ENCODE measurements at regions not wholly inside any gene's neighbourhood (a gene's known extent, or its start where the extent isn't known, plus 50 kb on each side); places are given as distances from the start of the nearest gene placed in this dataset.

GRCh38 chr4:117771647-117772337 is 262.5 kb upstream of the NDST3 start:
- TF ChIP-seq MAX (IDR thresholded peaks at IDR 0.05): no peak
- TF ChIP-seq CEBPB (IDR thresholded peaks at IDR 0.05): no peak
- TF ChIP-seq EP300 (IDR thresholded peaks at IDR 0.05; ENCODE audit: borderline replicate concordance): no peak
- no peak for TF ChIP-seq YY1 (IDR thresholded peaks at IDR 0.05; ENCODE audit: low read depth)
- no peak for TF ChIP-seq TAF1 (IDR thresholded peaks at IDR 0.05; ENCODE audit: low read depth)
- no peak for TF ChIP-seq REST (IDR thresholded peaks at IDR 0.05; ENCODE audit: low read depth)
- no peak for TF ChIP-seq NFIC (IDR thresholded peaks at IDR 0.05)
- no peak for TF ChIP-seq TCF12 (IDR thresholded peaks at IDR 0.05; ENCODE audit: low read depth)
- no peak for TF ChIP-seq CREB1 (IDR thresholded peaks at IDR 0.05; ENCODE audit: low read depth)
- TF ChIP-seq TEAD4 (IDR thresholded peaks at IDR 0.05): no peak
- no peak for TF ChIP-seq USF1 (IDR thresholded peaks at IDR 0.05)
- no peak for TF ChIP-seq ZBTB7A (IDR thresholded peaks at IDR 0.05; ENCODE audit: low read depth)
